Nephron progenitor cell (in vitro differentiated cells): ENCODE measurements at regions not wholly inside any gene's neighbourhood (a gene's known extent, or its start where the extent isn't known, plus 50 kb on each side); places are given as distances from the start of the nearest gene placed in this dataset.

Experiments used
- DNase-seq: peaks from one replicate; pipeline ENCODE4 v3.0.0; 2021
- H3K27ac Mint-ChIP-seq: 2 replicates; pipeline ENCODE4 v1.8.0; 2021; ENCODE audit warnings: mild to moderate bottlenecking, moderate library complexity, mixed read lengths
- H3K27me3 Mint-ChIP-seq: 2 replicates; pipeline ENCODE4 v1.8.0; 2021; ENCODE audit warnings: mild to moderate bottlenecking, low read depth, mixed read lengths; ENCODE audit not compliant: poor library complexity
- H3K36me3 Mint-ChIP-seq: 2 replicates; pipeline ENCODE4 v1.8.0; 2021; ENCODE audit warnings: low read depth, mixed read lengths
- H3K4me1 Mint-ChIP-seq: 2 replicates; pipeline ENCODE4 v1.8.0; 2021; ENCODE audit warnings: mixed read lengths
- H3K4me3 Mint-ChIP-seq: 2 replicates; pipeline ENCODE4 v1.8.0; 2021; ENCODE audit warnings: mild to moderate bottlenecking, moderate library complexity, mixed read lengths
- H3K9me3 Mint-ChIP-seq: 2 replicates; pipeline ENCODE4 v1.8.0; 2021; ENCODE audit warnings: mild to moderate bottlenecking, moderate library complexity, mixed read lengths
- TF ChIP-seq, protein P1 (sequence below): fragments of 200-600 bp; sonication (generic); IDR thresholded peaks from 2 replicates; pipeline ENCODE4 v1.5.0; 2021; ENCODE audit warnings: antibody characterized with exemption

- Mint-ChIP-seq H3K27ac (no peak overlapping the region), H3K9me3 (peaks cover 4% of the 10 kb centered on the region), H3K4me3 (no peak overlapping the region), H3K36me3 (no peaks in the 10 kb centered on the region), H3K4me1 (no peaks in the 10 kb centered on the region), H3K27me3 (peaks cover 6% of the 10 kb centered on the region)
- DNase-seq, result no peak
- TF ChIP-seq, protein P1, sequence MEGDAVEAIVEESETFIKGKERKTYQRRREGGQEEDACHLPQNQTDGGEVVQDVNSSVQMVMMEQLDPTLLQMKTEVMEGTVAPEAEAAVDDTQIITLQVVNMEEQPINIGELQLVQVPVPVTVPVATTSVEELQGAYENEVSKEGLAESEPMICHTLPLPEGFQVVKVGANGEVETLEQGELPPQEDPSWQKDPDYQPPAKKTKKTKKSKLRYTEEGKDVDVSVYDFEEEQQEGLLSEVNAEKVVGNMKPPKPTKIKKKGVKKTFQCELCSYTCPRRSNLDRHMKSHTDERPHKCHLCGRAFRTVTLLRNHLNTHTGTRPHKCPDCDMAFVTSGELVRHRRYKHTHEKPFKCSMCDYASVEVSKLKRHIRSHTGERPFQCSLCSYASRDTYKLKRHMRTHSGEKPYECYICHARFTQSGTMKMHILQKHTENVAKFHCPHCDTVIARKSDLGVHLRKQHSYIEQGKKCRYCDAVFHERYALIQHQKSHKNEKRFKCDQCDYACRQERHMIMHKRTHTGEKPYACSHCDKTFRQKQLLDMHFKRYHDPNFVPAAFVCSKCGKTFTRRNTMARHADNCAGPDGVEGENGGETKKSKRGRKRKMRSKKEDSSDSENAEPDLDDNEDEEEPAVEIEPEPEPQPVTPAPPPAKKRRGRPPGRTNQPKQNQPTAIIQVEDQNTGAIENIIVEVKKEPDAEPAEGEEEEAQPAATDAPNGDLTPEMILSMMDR, result no peak
These were observed 63.9 kb upstream of the FAT1 start for GRCh38 chr4:186787536-186787935.

GRCh38 chr4:186789651-186790050, 66.0 kb upstream of the FAT1 start:
- H3K4me1 Mint-ChIP-seq, result no peaks in the 10 kb centered on the region
- H3K4me3 Mint-ChIP-seq, result no peak overlapping the region
- peaks cover 10% of the 10 kb centered on the region for H3K27me3 Mint-ChIP-seq
- peaks cover 8% of the 10 kb centered on the region for H3K9me3 Mint-ChIP-seq
- TF ChIP-seq, protein P1, result no peak
- DNase-seq, result no peak
- no peaks in the 10 kb centered on the region for H3K36me3 Mint-ChIP-seq
- H3K27ac Mint-ChIP-seq, result no peak overlapping the region

GRCh38 chr4:186790630-186791029, 67.0 kb upstream of the FAT1 start:
- H3K4me3 Mint-ChIP-seq, result no peak overlapping the region
- TF ChIP-seq, protein P1, result no peak
- H3K36me3 Mint-ChIP-seq, result no peaks in the 10 kb centered on the region
- no peaks in the 10 kb centered on the region for H3K4me1 Mint-ChIP-seq
- no peak for DNase-seq
- peaks cover 6% of the 10 kb centered on the region for H3K27me3 Mint-ChIP-seq
- peaks cover 8% of the 10 kb centered on the region for H3K9me3 Mint-ChIP-seq
- H3K27ac Mint-ChIP-seq, result no peak overlapping the region

GRCh38 chr4:186792728-186793366, 69.2 kb upstream of the FAT1 start:
- TF ChIP-seq, protein P1, result no peak
- Mint-ChIP-seq H3K9me3 (peaks cover 8% of the 10 kb centered on the region), H3K4me1 (no peaks in the 10 kb centered on the region), H3K27ac (no peak overlapping the region), H3K4me3 (no peak overlapping the region), H3K27me3 (peaks cover 7% of the 10 kb centered on the region), H3K36me3 (no peaks in the 10 kb centered on the region)
- DNase-seq, result no peak

DNA sequence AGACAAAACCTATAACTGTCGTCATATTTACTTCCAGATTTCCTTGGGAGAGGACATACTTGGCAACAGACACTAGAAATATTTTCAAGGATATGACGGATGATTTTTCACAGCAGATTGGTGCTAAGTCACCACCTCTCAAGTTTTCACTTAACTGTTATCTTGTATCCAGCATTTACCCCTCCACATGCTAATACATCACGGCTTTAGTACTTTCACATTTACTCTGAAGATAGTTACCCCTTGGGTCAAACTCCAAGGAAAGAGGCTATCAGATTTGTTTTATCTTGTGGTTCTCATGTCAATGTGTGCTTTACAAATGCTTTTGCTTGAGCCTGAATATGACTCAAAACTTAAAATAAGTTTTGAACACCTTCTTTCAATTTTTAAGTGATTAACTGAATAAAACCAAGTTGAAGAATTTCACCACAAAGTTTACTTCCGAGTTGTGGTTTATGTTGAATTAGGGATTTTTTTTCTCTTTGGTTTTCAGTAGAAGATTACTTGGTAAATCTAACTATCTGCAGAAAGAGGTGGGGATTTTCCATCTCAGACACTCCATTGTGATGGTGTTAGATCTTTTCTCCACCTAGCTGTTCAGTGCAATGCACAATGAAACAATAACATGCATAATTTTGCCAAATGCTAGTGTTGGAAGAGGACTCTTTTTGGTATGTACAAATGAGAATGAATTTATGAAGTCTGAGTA, 75.4 kb upstream of the FAT1 start:
- H3K27ac Mint-ChIP-seq, result no peak overlapping the region
- H3K4me3 Mint-ChIP-seq, result no peak overlapping the region
- no peaks in the 10 kb centered on the region for H3K36me3 Mint-ChIP-seq
- H3K9me3 Mint-ChIP-seq, result no peaks in the 10 kb centered on the region
- H3K27me3 Mint-ChIP-seq, result peaks cover 6% of the 10 kb centered on the region
- TF ChIP-seq, protein P1, result no peak
- DNase-seq, result no peak
- no peaks in the 10 kb centered on the region for H3K4me1 Mint-ChIP-seq
